GM12891 (cell line): ENCODE measurements at regions not wholly inside any gene's neighbourhood (a gene's known extent, or its start where the extent isn't known, plus 50 kb on each side); places are given as distances from the start of the nearest gene placed in this dataset.

Experiments
- DNase-seq: peaks from one replicate; pipeline ENCODE4 v3.0.0; 2011; ENCODE audit warnings: low spot score; ENCODE audit not compliant: insufficient read length
- FAIRE-seq: peaks from 2 replicates; lab custom pipeline; 2011; peaks lifted over from hg19 to GRCh38; lab: Jason Lieb, UNC
- PAX5 ChIP-seq: IDR thresholded peaks from 2 replicates; pipeline ENCODE4 v1.6.1; 2011; ENCODE audit warnings: low read length, moderate library complexity, mild to moderate bottlenecking; ENCODE audit not compliant: insufficient read depth, severe bottlenecking
- POLR2A ChIP-seq: IDR thresholded peaks from 2 replicates; pipeline ENCODE4 v1.6.1; 2011; ENCODE audit warnings: low read depth, low read length, control low read depth
- POLR2AphosphoS5 ChIP-seq: IDR thresholded peaks from 2 replicates; pipeline ENCODE4 v1.6.1; 2011; ENCODE audit warnings: low read depth, low read length, control low read depth
- POU2F2 ChIP-seq: IDR thresholded peaks from 2 replicates; pipeline ENCODE4 v1.6.1; 2011; ENCODE audit warnings: low read depth, mild to moderate bottlenecking, control low read depth, low read length, moderate library complexity
- SPI1 ChIP-seq: IDR thresholded peaks from 2 replicates; pipeline ENCODE4 v1.6.1; 2011; ENCODE audit warnings: low read depth, low read length, control low read depth
- TAF1 ChIP-seq: IDR thresholded peaks from 2 replicates; pipeline ENCODE4 v1.6.1; 2011; ENCODE audit warnings: low read depth, low read length, control low read depth

DNA sequence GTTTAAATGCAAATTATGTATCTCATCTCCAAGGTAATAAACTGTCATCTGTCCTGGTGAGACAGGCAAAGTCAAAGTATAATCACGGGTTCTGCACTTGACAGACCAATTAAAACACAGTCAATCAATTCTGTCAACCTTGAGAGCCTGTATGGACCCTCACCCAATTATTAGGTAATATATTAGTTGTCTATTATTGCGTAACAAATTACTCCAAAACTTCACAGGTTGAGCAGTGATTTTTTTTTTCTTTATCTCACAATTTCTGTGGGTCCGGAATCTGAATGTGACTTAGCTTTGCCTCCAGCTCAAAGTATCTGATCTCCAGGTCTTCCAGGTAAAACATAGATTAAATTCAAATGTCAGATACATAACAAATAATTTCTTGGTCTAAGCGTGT is 707.4 kb upstream of the ARGLU1 start:
- FAIRE-seq (no peak), DNase-seq (no peak)
- no peak for TF ChIP-seq TAF1
- no peak for TF ChIP-seq POU2F2
- no peak for TF ChIP-seq SPI1
- TF ChIP-seq POLR2AphosphoS5: no peak
- TF ChIP-seq PAX5: no peak
- TF ChIP-seq POLR2A: no peak

DNA sequence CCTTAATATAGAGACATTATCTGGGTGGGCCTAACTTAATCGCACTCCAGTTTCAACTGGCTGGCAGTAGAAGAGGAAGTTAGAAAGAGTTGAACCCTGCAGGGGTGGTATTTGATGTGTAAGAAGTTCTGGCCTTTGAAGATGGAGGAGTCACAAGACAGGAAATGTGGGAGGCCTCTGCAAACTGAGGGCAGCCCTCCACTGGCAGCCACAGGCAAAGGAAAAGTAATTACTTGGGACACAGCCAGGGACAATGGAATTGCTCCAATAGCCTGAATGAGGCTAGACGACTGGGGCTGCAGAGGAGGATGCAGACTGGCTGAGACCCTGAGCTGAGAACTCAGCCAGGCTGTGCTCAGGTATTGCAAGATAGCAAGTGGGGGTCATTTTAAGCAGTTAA is 703.3 kb upstream of the ARGLU1 start:
- DNase-seq (no peak), FAIRE-seq (no peak)
- TF ChIP-seq POLR2A (no peak), POLR2AphosphoS5 (no peak), SPI1 (no peak), PAX5 (no peak), TAF1 (no peak), POU2F2 (no peak)

DNA sequence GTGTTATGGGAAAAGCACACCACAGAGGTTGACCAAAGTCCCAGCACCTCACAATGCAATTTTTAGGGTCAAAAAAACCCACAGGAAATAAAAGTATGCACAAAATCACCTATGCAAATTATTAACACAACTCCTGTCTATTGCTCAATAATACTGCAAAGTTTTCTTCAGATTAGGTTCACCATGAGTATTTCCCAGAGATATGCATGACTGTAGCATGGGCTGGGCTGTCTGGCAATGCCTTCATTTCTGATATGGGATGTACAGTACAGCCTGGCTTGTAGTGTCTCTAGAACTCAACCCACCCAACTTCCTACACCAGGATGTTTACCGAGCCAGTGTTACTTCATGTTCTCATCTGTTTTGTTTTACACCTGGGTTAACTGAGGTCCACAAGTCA is 698.7 kb upstream of the ARGLU1 start:
- no peak for DNase-seq
- FAIRE-seq: no peak
- TF ChIP-seq SPI1: no peak
- no peak for TF ChIP-seq POLR2A
- no peak for TF ChIP-seq POU2F2
- TF ChIP-seq TAF1: no peak
- TF ChIP-seq POLR2AphosphoS5: no peak
- TF ChIP-seq PAX5: no peak

DNA sequence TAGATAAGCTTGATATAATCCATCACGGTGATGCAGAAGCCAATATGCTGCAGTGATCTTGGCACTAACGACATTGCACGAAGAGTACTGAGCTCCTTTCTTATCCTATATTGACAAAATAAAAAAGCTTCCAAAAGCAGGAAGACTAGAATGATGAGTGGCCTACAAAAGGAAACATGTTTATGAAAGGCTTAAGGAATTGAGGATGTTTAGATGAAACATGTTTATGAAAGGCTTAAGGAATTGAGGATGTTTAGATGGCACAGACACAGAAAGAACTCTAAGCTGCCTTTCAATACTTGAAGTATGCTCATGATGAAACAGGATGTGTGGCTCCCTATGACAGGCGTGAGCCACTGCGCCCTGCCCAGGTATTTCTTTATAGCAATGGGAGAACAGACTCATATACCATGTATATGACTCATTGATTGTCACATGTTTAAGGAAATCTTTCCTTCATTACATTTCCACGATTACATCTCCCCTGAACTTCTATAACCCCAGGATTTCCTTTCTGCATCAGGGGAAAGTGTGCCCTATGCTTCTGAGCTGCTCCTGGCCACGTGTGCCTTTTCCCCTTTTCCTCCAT is 690.8 kb upstream of the ARGLU1 start:
- DNase-seq (no peak), FAIRE-seq (no peak)
- TF ChIP-seq SPI1 (no peak), POU2F2 (no peak), PAX5 (no peak), TAF1 (no peak), POLR2AphosphoS5 (no peak), POLR2A (no peak)

DNA sequence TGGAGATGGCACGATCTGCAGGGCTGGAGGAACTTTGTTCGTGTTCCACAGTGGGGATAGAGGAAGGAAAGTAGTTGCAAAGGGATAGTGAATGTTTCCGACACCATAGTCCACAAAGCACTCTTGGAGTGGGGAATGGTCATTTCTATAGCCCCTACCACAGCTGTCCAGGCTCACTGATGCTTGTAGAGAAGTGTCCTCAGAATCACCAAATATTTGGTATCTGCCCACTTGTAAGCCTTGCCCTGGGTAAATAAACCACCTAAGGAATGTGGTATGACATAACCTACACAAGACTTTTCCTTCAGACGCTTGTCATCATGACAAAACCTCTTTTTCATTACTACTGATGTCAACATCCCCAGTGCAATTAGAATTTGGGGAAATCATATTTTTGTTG is 686.5 kb upstream of the ARGLU1 start:
- TF ChIP-seq TAF1 (no peak), SPI1 (no peak), POLR2AphosphoS5 (no peak)
- DNase-seq (no peak), FAIRE-seq (no peak)

DNA sequence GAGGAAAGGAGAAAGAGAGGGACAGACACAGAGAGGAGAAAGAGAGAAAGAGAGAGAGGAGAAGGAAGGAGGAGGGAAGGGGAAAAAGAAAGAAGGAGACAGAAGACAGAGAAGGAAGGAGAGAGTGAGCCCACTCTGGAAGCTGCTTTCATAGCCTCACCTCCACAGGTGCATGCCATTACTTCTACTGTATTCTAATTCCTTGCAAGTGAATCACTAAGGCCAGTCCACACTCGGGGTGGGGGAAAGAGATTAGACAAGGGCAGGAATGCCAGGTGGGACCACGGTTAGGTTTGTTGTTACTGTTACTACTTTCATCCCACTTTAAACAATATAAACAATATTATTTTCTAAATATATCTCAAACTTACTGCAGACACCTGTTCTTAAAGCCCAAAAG is 684.5 kb upstream of the ARGLU1 start:
- no peak for FAIRE-seq

DNA sequence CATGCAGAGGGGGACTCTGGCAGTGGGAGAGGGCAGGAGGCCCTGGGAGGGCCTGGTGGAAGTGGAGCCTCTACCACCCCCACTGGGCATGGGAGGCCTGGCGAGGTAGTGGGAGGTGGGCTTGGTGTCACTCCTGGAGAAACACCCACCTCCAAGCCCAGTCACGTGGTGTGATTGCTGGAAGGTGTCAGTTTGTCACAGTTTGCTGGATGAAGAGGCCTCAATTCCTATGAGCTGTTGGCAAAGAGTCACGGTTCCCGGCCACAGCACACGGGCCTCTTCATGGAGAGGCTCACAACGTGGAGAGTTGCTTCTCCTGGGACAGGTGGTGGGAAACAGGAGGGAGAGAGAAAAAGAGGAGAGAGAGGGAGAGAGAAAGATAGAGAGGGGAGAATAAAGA is 684.1 kb upstream of the ARGLU1 start:
- DNase-seq (no peak), FAIRE-seq (no peak)
- TF ChIP-seq POU2F2: no peak
- no peak for TF ChIP-seq SPI1
- TF ChIP-seq POLR2A: no peak
- no peak for TF ChIP-seq PAX5

More for the DNA sequence above, 684.5 kb upstream of the ARGLU1 start:
- DNase-seq: no peak
- TF ChIP-seq POLR2A (no peak), SPI1 (no peak), POLR2AphosphoS5 (no peak), TAF1 (no peak), POU2F2 (no peak), PAX5 (no peak)

DNA sequence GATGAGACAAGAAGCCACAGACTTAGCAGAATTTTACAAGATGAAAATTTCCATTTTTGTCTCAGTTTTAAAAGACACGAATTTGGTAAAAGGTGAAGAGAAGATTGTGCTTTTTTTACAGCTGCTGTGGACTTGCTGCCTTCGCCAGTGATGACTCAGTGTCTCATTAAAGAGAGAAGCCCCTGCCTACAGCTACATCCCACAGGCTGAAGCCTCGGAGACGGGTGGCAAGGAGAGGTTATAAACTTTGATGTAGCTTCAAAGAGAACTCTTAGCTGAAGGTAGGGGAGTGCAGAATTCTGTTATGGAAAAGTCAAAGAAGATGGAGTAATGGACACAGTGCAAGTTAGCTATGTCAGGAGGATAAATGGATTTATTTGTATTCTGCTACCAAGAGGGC is 683.4 kb upstream of the ARGLU1 start:
- DNase-seq: no peak
- no peak for FAIRE-seq
- no peak for TF ChIP-seq SPI1
- no peak for TF ChIP-seq POLR2AphosphoS5
- no peak for TF ChIP-seq POU2F2
- no peak for TF ChIP-seq TAF1
- TF ChIP-seq POLR2A: no peak
- no peak for TF ChIP-seq PAX5

DNA sequence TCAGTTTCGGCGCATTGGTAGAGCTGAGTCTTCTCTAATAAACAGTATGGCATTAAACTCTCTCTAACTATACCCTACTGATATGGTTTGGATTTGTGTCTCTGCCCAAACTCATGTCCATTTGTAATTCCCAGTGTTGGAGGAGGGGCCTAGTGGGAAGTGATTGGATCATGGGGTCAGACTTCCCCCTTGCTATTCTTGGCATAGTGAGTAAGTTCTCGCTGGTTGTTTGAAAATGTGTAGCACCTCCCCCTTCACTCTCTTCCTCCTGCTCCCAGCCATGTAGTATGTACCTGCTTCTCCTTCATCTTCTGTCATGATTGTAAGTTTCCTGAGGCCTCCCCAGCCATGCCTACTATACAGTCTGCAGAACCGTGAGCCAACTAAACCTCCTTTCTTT is 682.7 kb upstream of the ARGLU1 start:
- FAIRE-seq (no peak), DNase-seq (no peak)
- TF ChIP-seq POU2F2 (no peak), PAX5 (no peak), POLR2AphosphoS5 (no peak), SPI1 (no peak), TAF1 (no peak)

DNA sequence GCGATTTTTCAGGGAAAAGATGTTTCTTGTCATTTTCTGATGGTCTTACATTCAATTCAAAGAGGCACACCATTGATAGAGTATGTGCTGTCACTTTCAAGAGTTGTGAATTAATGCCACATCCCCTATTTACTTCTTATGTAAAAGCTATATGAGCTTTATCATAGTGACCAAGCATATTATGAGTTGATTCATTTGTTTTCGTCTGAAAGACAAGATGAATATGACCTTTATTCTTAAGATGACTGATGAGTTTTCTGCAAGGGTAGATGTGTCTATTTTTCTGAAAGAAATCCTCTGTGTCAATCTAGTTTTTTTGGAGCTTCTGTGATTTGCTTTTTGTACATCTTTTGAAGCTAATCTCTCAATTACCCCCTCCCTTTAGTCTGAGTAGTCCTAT is 676.3 kb upstream of the ARGLU1 start:
- FAIRE-seq (no peak), DNase-seq (no peak)
- no peak for TF ChIP-seq PAX5
- TF ChIP-seq SPI1: no peak
- TF ChIP-seq POLR2AphosphoS5: no peak
- no peak for TF ChIP-seq POLR2A
- TF ChIP-seq POU2F2: no peak
- TF ChIP-seq TAF1: no peak

DNA sequence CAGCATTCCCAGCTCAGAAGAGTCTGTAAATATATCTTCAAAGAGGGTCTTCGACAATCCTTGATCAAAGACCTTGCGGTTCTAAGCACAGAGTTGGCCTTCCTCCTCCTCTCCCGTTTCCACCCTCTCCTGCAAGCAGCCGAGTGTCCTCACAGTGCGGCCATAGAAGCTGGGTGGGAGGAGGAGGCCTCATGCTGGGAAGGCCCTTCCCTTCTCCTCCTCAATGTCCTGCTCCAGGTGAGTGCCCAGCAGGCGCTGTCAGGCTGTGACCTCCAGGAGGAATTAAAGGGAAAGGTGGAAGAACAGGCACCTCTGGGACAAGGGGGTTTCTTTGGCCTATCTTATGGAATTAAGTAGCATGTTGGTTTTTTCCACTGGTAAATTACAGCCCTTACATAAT is 674.2 kb upstream of the ARGLU1 start:
- no peak for FAIRE-seq
- TF ChIP-seq PAX5 (no peak), SPI1 (no peak), TAF1 (no peak), POLR2A (no peak), POLR2AphosphoS5 (no peak), POU2F2 (no peak)

More for the DNA sequence above, 674.2 kb upstream of the ARGLU1 start:
- no peak for DNase-seq
